Stimulated activated CD8-positive, alpha-beta memory T cell treated with anti-CD3 and anti-CD28 coated beads, Interleukin-15, amount 100 ng/mL, for 1 hour (primary cell): ENCODE measurements at regions not wholly inside any gene's neighbourhood (a gene's known extent, or its start where the extent isn't known, plus 50 kb on each side); places are given as distances from the start of the nearest gene placed in this dataset.

Experiments
- DNase-seq: peaks from one replicate; pipeline ENCODE4 v3.0.0-alpha.2; 2020; ENCODE audit warnings: low read depth

- DNase-seq = no peak
These were observed 286.4 kb downstream of the BAMBI start for GRCh38 chr10:28963539-28964221.

- no peak for DNase-seq
These were observed 288.6 kb downstream of the BAMBI start for GRCh38 chr10:28965937-28966336.

- no peak for DNase-seq
These were observed 289.7 kb downstream of the BAMBI start for GRCh38 chr10:28967031-28967430.

GRCh38 chr10:28969413-28969812, 292.1 kb downstream of the BAMBI start:
- no peak for DNase-seq

GRCh38 chr10:28970231-28970630, 292.9 kb downstream of the BAMBI start:
- no peak for DNase-seq

GRCh38 chr10:28971255-28971654, 293.9 kb downstream of the BAMBI start:
- DNase-seq = no peak

- no peak for DNase-seq
These were observed 294.4 kb downstream of the BAMBI start for GRCh38 chr10:28971764-28972163.

- DNase-seq = no peak
These were observed 296.1 kb downstream of the BAMBI start for GRCh38 chr10:28973309-28973972.

- DNase-seq = no peak
These were observed 298.7 kb downstream of the BAMBI start for GRCh38 chr10:28975891-28976531.

GRCh38 chr10:28977518-28977917, 300.2 kb downstream of the BAMBI start:
- no peak for DNase-seq

- DNase-seq = no peak
These were observed 302.9 kb downstream of the BAMBI start for GRCh38 chr10:28980264-28980663.

GRCh38 chr10:28981007-28981406, 303.7 kb downstream of the BAMBI start:
- no peak for DNase-seq

GRCh38 chr10:28982974-28983373, 305.7 kb downstream of the BAMBI start:
- DNase-seq = no peak

- DNase-seq = no peak
These were observed 305.1 kb upstream of the LYZL1 start for GRCh38 chr10:28983799-28984198.

- no peak for DNase-seq
These were observed 304.4 kb upstream of the LYZL1 start for GRCh38 chr10:28984431-28984830.

- no peak for DNase-seq
These were observed 303.6 kb upstream of the LYZL1 start for GRCh38 chr10:28985137-28985885.

- DNase-seq = no peak
These were observed 302.6 kb upstream of the LYZL1 start for GRCh38 chr10:28986117-28986792.

- no peak for DNase-seq
These were observed 302.0 kb upstream of the LYZL1 start for GRCh38 chr10:28986856-28987255.

GRCh38 chr10:28987555-28988320, 301.1 kb upstream of the LYZL1 start:
- no peak for DNase-seq

- DNase-seq = no peak
These were observed 299.9 kb upstream of the LYZL1 start for GRCh38 chr10:28988980-28989379.
